CD14-positive monocyte (primary cell): ENCODE measurements at regions not wholly inside any gene's neighbourhood (a gene's known extent, or its start where the extent isn't known, plus 50 kb on each side); places are given as distances from the start of the nearest gene placed in this dataset.
A peak's percentile ranks its signal among the peaks of the same experiment; 100 is the strongest.

Experiments used
- DNase-seq, 3 donors: peaks; one replicate each; pipeline ENCODE4 v3.0.0-alpha.2; 2011 to 2022
- H2AFZ ChIP-seq: 2 replicates; pipeline ENCODE4 v1.6.0; 2012; ENCODE audit warnings: mild to moderate bottlenecking, low read depth, low read length, inconsistent platforms; ENCODE audit not compliant: insufficient read depth, poor library complexity, severe bottlenecking
- H3K27ac ChIP-seq, 2 donors: 1 replicate in 1 of 2; 2 replicates in 1 of 2; pipeline ENCODE4 v1.5.1; 2012 to 2013; ENCODE audit warnings: low read length in 2 of 2, control low read depth in 1 of 2, inconsistent platforms in 1 of 2, low read depth in 1 of 2, mild to moderate bottlenecking in 1 of 2
- H3K27me3 ChIP-seq, 2 donors: one replicate each; pipeline versions ENCODE4 v1.6.0 to v1.6.1; 2011 to 2013; ENCODE audit warnings: low read length in 2 of 2; ENCODE audit not compliant: control insufficient read depth in 2 of 2, insufficient read depth in 2 of 2
- H3K36me3 ChIP-seq, 2 donors: replicated peaks in 1 of 2; 1 replicate in 1 of 2; 2 replicates in 1 of 2; pipeline versions ENCODE4 v1.5.1 to v1.6.1; 2012 to 2013; ENCODE audit warnings: low read length in 2 of 2, control low read depth in 1 of 2, inconsistent platforms in 1 of 2, mild to moderate bottlenecking in 1 of 2; ENCODE audit not compliant: insufficient read depth in 2 of 2, control insufficient read depth in 1 of 2
- H3K4me1 ChIP-seq, 2 donors: 1 replicate in 1 of 2; 2 replicates in 1 of 2; pipeline versions ENCODE4 v1.5.1 to v1.6.1; 2012 to 2013; ENCODE audit warnings: low read length in 2 of 2, control low read depth in 1 of 2, inconsistent platforms in 1 of 2, mild to moderate bottlenecking in 1 of 2, moderate library complexity in 1 of 2; ENCODE audit not compliant: insufficient read depth in 2 of 2, control insufficient read depth in 1 of 2
- H3K4me2 ChIP-seq: replicated peaks from 2 replicates; pipeline ENCODE3; 2012; ENCODE audit warnings: low read length, moderate library complexity, mild to moderate bottlenecking; ENCODE audit not compliant: poor library complexity, severe bottlenecking; ENCODE audit errors: extremely low read depth
- H3K4me3 ChIP-seq, 3 experiments: fragments of 200-600 bp in 1 of 3; sonication (generic) in 1 of 3; replicated peaks in 1 of 3; 1 replicate in 2 of 3; 2 replicates in 1 of 3; pipeline ENCODE4 v1.5.1; 2011 to 2013; ENCODE audit warnings: low read length in 3 of 3, mild to moderate bottlenecking in 3 of 3, control low read depth in 2 of 3, low read depth in 2 of 3, inconsistent platforms in 1 of 3, moderate library complexity in 1 of 3
- H3K79me2 ChIP-seq: 2 replicates; pipeline ENCODE4 v1.6.0; 2012; ENCODE audit warnings: mild to moderate bottlenecking, control low read depth, inconsistent platforms, low read length, moderate library complexity; ENCODE audit not compliant: insufficient read depth
- H3K9ac ChIP-seq: 2 replicates; pipeline ENCODE4 v1.6.0; 2017; ENCODE audit warnings: low read length, mild to moderate bottlenecking; ENCODE audit not compliant: insufficient read depth, poor library complexity, severe bottlenecking
- H3K9me3 ChIP-seq, 2 donors: replicated peaks in 1 of 2; 1 replicate in 1 of 2; 2 replicates in 1 of 2; pipeline versions ENCODE4 v1.5.1 to v1.6.1; 2012 to 2013; ENCODE audit warnings: low read length in 2 of 2, control low read depth in 1 of 2; ENCODE audit not compliant: control insufficient read depth in 1 of 2, insufficient read depth in 1 of 2
- H4K20me1 ChIP-seq: 2 replicates; pipeline ENCODE4 v1.6.0; 2012; ENCODE audit warnings: mild to moderate bottlenecking, low read length, control low read depth, moderate library complexity; ENCODE audit not compliant: insufficient read depth
- H3K27ac Mint-ChIP-seq, 7 donors: one replicate each; pipeline ENCODE4 v1.8.0; 2020; ENCODE audit warnings: mild to moderate bottlenecking in 7 of 7, mixed read lengths in 7 of 7, moderate library complexity in 6 of 7, inconsistent platforms in 2 of 7
- H3K27me3 Mint-ChIP-seq, 3 donors: one replicate each; pipeline ENCODE4 v1.8.0; 2021 to 2022; ENCODE audit warnings: low read depth in 3 of 3, mild to moderate bottlenecking in 3 of 3, mixed read lengths in 3 of 3, moderate library complexity in 3 of 3, inconsistent platforms in 1 of 3
- H3K36me3 Mint-ChIP-seq, 2 donors: one replicate each; pipeline ENCODE4 v1.8.0; 2020; ENCODE audit warnings: mixed read lengths in 2 of 2, inconsistent platforms in 1 of 2, mild to moderate bottlenecking in 1 of 2
- H3K4me1 Mint-ChIP-seq: one replicate; pipeline ENCODE4 v1.8.0; 2020; ENCODE audit warnings: mild to moderate bottlenecking, mixed read lengths
- H3K4me3 Mint-ChIP-seq, 2 donors: one replicate each; pipeline ENCODE4 v1.8.0; 2020; ENCODE audit warnings: mild to moderate bottlenecking in 2 of 2, mixed read lengths in 2 of 2, moderate library complexity in 1 of 2
- H3K9me3 Mint-ChIP-seq, 7 donors: one replicate each; pipeline ENCODE4 v1.8.0; 2020 to 2022; ENCODE audit warnings: mixed read lengths in 7 of 7, mild to moderate bottlenecking in 6 of 7, moderate library complexity in 6 of 7, inconsistent platforms in 2 of 7
- CTCF ChIP-seq: fragments of 200-600 bp; IDR thresholded peaks from one replicate; pipeline ENCODE4 v1.8.0; 2022; ENCODE audit warnings: antibody characterized with exemption, mild to moderate bottlenecking
- WGBS: methylation state at CpG from one replicate; pipeline ENCODE4 v1.1.5; 2013; ENCODE audit warnings: missing lambda C conversion rate; ENCODE audit not compliant: insufficient coverage; 5-methylcytosine and 5-hydroxymethylcytosine counted together
- intact Hi-C, 2 donors: fragments of 100-400 bp; cut with micrococcal nuclease; formaldehyde crosslinking; loops; one replicate each; pipeline versions ENCODE4 v1.15.0 to v1.15.1; 2023

GRCh38 chr20:17856024-17856564 is 112.5 kb downstream of the SNX5 start:
- Histone ChIP-seq H3K9ac (no peak overlapping the region), H3K4me1 (no peaks in the 10 kb centered on the region), H3K36me3 (no peaks in the 10 kb centered on the region), H3K79me2 (no peaks in the 10 kb centered on the region), H2AFZ (no peak overlapping the region), H3K4me3 (no peak overlapping the region), H3K27me3 (no peaks in the 10 kb centered on the region), H3K9me3 (no peaks in the 10 kb centered on the region), H4K20me1 (no peaks in the 10 kb centered on the region), H3K27ac (no peak overlapping the region), H3K4me2 (no peak overlapping the region)
- WGBS: 0% methylated on average over 2 of the region's 3 CpGs
- intact Hi-C loops: no loop called here
- Mint-ChIP-seq H3K4me3 (no peak overlapping the region), H3K4me1 (peaks cover 11% of the 10 kb centered on the region), H3K27ac (peak overlapping the region in 1 of 7 donors; percentile 13), H3K27me3 (peaks cover 2 to 8% (median 6%) of the 10 kb centered on the region in 3 donors), H3K36me3 (no peaks in the 10 kb centered on the region), H3K9me3 (peaks cover 0 to 4% (median 0%) of the 10 kb centered on the region in 7 donors)
- no peak for DNase-seq
- no peak for TF ChIP-seq CTCF

- H3K36me3 Mint-ChIP-seq: no peaks in the 10 kb centered on the region
- Histone ChIP-seq H3K27me3 (no peaks in the 10 kb centered on the region), H3K27ac (no peak overlapping the region), H3K9ac (no peak overlapping the region), H4K20me1 (no peaks in the 10 kb centered on the region), H3K79me2 (no peaks in the 10 kb centered on the region), H2AFZ (no peak overlapping the region), H3K36me3 (no peaks in the 10 kb centered on the region), H3K4me2 (no peak overlapping the region), H3K9me3 (peaks cover 0 to 2% of the 10 kb centered on the region in 2 donors), H3K4me1 (no peaks in the 10 kb centered on the region), H3K4me3 (no peak overlapping the region)
- TF ChIP-seq CTCF: no peak
- intact Hi-C loops: no loop called here
- WGBS: 68% methylated on average over 3 of the region's 4 CpGs
- H3K27me3 Mint-ChIP-seq: peaks cover 0 to 6% (median 2%) of the 10 kb centered on the region in 3 donors
- peaks cover 8% of the 10 kb centered on the region for H3K4me1 Mint-ChIP-seq
- no peak for DNase-seq
- peak overlapping the region in 1 of 7 donors; percentile 9 for H3K27ac Mint-ChIP-seq
- no peak overlapping the region for H3K4me3 Mint-ChIP-seq
- H3K9me3 Mint-ChIP-seq: peaks cover 0 to 4% (median under 1%) of the 10 kb centered on the region in 7 donors
These were observed 114.2 kb downstream of the SNX5 start for GRCh38 chr20:17854307-17854903.
